SK-N-SH (cell line): ENCODE measurements at regions not wholly inside any gene's neighbourhood (a gene's known extent, or its start where the extent isn't known, plus 50 kb on each side); places are given as distances from the start of the nearest gene placed in this dataset.

Source experiments
- CTCF ChIA-PET: fragments of 300-600, 350-600 bp; formaldehyde crosslinking; extraction: SDS; loops from one replicate; lab custom pipeline; 2021; lab: Yijun Ruan, JAX
- POLR2A ChIA-PET: fragments of 350-600 bp; sonication (Branson Sonifier 250); formaldehyde crosslinking; extraction: SDS; loops from one replicate; lab custom pipeline; 2020; ENCODE audit warnings: antibody characterized with exemption, inconsistent platforms; lab: Yijun Ruan, JAX
- DNase-seq: peaks from one replicate; pipeline ENCODE4 v3.0.0; 2012
- H2AFZ ChIP-seq: fragments of 200-600 bp; sonication (generic); 2 replicates; pipeline ENCODE4 v1.8.1; 2016; ENCODE audit warnings: antibody characterized with exemption, mild to moderate bottlenecking, low read depth
- H3F3A ChIP-seq: fragments of 200-600 bp; sonication (generic); replicated peaks from 2 replicates; pipeline ENCODE3; 2016; ENCODE audit warnings: antibody characterized with exemption, mild to moderate bottlenecking; ENCODE audit not compliant: insufficient read depth
- H3K27ac ChIP-seq, 2 experiments: fragments of 200-500 bp in 1 of 2; fragments of 200-600 bp in 1 of 2; sonication (Bioruptor generic) in 1 of 2; sonication (generic), shearing (Covaris generic) in 1 of 2; 2 replicates each; pipeline versions ENCODE4 v1.5.1 to v1.6.1; 2014 to 2016; ENCODE audit warnings: low read depth in 2 of 2, inconsistent platforms in 1 of 2, low read length in 1 of 2, mild to moderate bottlenecking in 1 of 2, mixed read lengths in 1 of 2
- H3K27me3 ChIP-seq: fragments of 200-600 bp; sonication (generic), shearing (Covaris generic); 2 replicates; pipeline ENCODE4 v1.6.1; 2016; ENCODE audit warnings: mixed run types; ENCODE audit not compliant: insufficient read depth
- H3K36me3 ChIP-seq, 2 experiments: fragments of 200-500 bp in 1 of 2; fragments of 200-600 bp in 1 of 2; sonication (Bioruptor generic) in 1 of 2; sonication (generic) in 1 of 2; replicated peaks in 1 of 2; 2 replicates each; pipeline versions ENCODE3 to v1.5.1; 2014 to 2016; ENCODE audit warnings: low read length in 1 of 2, mild to moderate bottlenecking in 1 of 2; ENCODE audit not compliant: insufficient read depth in 2 of 2, control insufficient read depth in 1 of 2
- H3K4me1 ChIP-seq, 2 experiments: fragments of 200-500 bp in 1 of 2; fragments of 200-600 bp in 1 of 2; sonication (Bioruptor generic) in 1 of 2; sonication (generic), shearing (Covaris generic) in 1 of 2; 2 replicates each; pipeline versions ENCODE4 v1.5.1 to v1.6.1; 2014 to 2016; ENCODE audit warnings: low read depth in 1 of 2, low read length in 1 of 2, mixed run types in 1 of 2; ENCODE audit not compliant: insufficient read depth in 2 of 2, control insufficient read depth in 1 of 2
- H3K4me2 ChIP-seq: fragments of 200-600 bp; sonication (generic), shearing (Covaris generic); 2 replicates; pipeline ENCODE4 v1.6.1; 2017; ENCODE audit warnings: mixed run types
- H3K4me3 ChIP-seq, 2 experiments: fragments of 200-500 bp in 1 of 2; fragments of 200-600 bp in 1 of 2; sonication (Bioruptor generic) in 1 of 2; sonication (generic), shearing (Covaris generic) in 1 of 2; 2 replicates each; pipeline versions ENCODE4 v1.5.1 to v1.8.1; 2014 to 2016; ENCODE audit warnings: low read depth in 2 of 2, inconsistent platforms in 1 of 2, low read length in 1 of 2, mild to moderate bottlenecking in 1 of 2, mixed read lengths in 1 of 2, moderate library complexity in 1 of 2
- H3K79me2 ChIP-seq: fragments of 200-600 bp; sonication (generic); 2 replicates; pipeline ENCODE4 v1.8.1; 2017; ENCODE audit warnings: mild to moderate bottlenecking; ENCODE audit not compliant: insufficient read depth
- H3K9ac ChIP-seq: fragments of 200-600 bp; sonication (generic); 2 replicates; pipeline ENCODE4 v1.6.1; 2017; ENCODE audit warnings: mixed run types
- H3K9me2 ChIP-seq: fragments of 200-600 bp; sonication (generic); 2 replicates; pipeline ENCODE4 v1.6.1; 2017; ENCODE audit warnings: mixed run types
- H3K9me3 ChIP-seq: fragments of 200-600 bp; sonication (generic); 2 replicates; pipeline ENCODE4 v1.6.1; 2017; ENCODE audit warnings: mixed run types, mild to moderate bottlenecking, moderate library complexity
- H4K20me1 ChIP-seq: fragments of 200-600 bp; sonication (generic); 2 replicates; pipeline ENCODE4 v1.6.1; 2017; ENCODE audit warnings: mild to moderate bottlenecking, mixed run types; ENCODE audit not compliant: insufficient read depth
- CHD2 ChIP-seq: fragments of 150-350 bp; IDR thresholded peaks from 2 replicates; pipeline ENCODE4 v1.6.1; 2018; ENCODE audit warnings: low read length; ENCODE audit not compliant: partially characterized antibody
- ELF1 ChIP-seq: IDR thresholded peaks from 2 replicates; pipeline ENCODE4 v1.4.0; 2012
- EZH2phosphoT487 ChIP-seq: fragments of 200-600 bp; sonication (generic); IDR thresholded peaks from 2 replicates; pipeline ENCODE4 v1.6.1; 2017; ENCODE audit warnings: low read depth, mixed run types, mild to moderate bottlenecking, antibody characterized with exemption, moderate library complexity, borderline replicate concordance
- FOSL2 ChIP-seq: IDR thresholded peaks from 2 replicates; pipeline ENCODE4 v1.4.0; 2012; ENCODE audit warnings: low read depth, mild to moderate bottlenecking, moderate library complexity, borderline replicate concordance
- FOXM1 ChIP-seq: IDR thresholded peaks from 2 replicates; pipeline ENCODE4 v1.4.0; 2012; ENCODE audit warnings: low read depth, mild to moderate bottlenecking
- GABPA ChIP-seq: IDR thresholded peaks from 2 replicates; pipeline ENCODE4 v1.4.0; 2012; ENCODE audit warnings: low read depth, mild to moderate bottlenecking
- GATA2 ChIP-seq: sonication (generic); formaldehyde crosslinking; IDR thresholded peaks from 2 replicates; pipeline ENCODE4 v1.5.0; 2020; ENCODE audit warnings: mild to moderate bottlenecking, missing genetic modification reagents
- MEF2A ChIP-seq: IDR thresholded peaks from 2 replicates; pipeline ENCODE4 v1.4.0; 2012; ENCODE audit warnings: low read depth, borderline replicate concordance
- MXI1 ChIP-seq: IDR thresholded peaks from 2 replicates; pipeline ENCODE4 v1.6.1; 2012; ENCODE audit warnings: mild to moderate bottlenecking, low read depth, low read length, improper control_type of control experiment
- NFIC ChIP-seq: IDR thresholded peaks from 2 replicates; pipeline ENCODE4 v1.4.0; 2012; ENCODE audit warnings: borderline replicate concordance
- NRF1 ChIP-seq: IDR thresholded peaks from 2 replicates; pipeline ENCODE4 v1.6.1; 2012; ENCODE audit warnings: low read depth, mild to moderate bottlenecking, low read length
- POLR2AphosphoS5 ChIP-seq: IDR thresholded peaks from 2 replicates; pipeline ENCODE4 v1.6.1; 2012; ENCODE audit warnings: low read depth, low read length
- RXRA ChIP-seq: IDR thresholded peaks from 2 replicates; pipeline ENCODE4 v1.4.0; 2012; ENCODE audit warnings: low read depth, mild to moderate bottlenecking, borderline replicate concordance
- SIN3A ChIP-seq: IDR thresholded peaks from 2 replicates; pipeline ENCODE4 v1.6.1; 2012; ENCODE audit warnings: low read depth, mild to moderate bottlenecking, low read length, moderate library complexity, borderline replicate concordance
- TEAD4 ChIP-seq: IDR thresholded peaks from 2 replicates; pipeline ENCODE4 v1.4.0; 2012; ENCODE audit warnings: mild to moderate bottlenecking, borderline replicate concordance; ENCODE audit not compliant: insufficient read depth
- YY1 ChIP-seq: IDR thresholded peaks from 2 replicates; pipeline ENCODE4 v1.4.0; 2012; ENCODE audit warnings: low read depth, mild to moderate bottlenecking
- WGBS: methylation state at CpG from one replicate; pipeline ENCODE4 v1.1.6; 2017; ENCODE audit warnings: low lambda C conversion rate; 5-methylcytosine and 5-hydroxymethylcytosine counted together
- TF ChIP-seq, protein P1 (sequence below): fragments of 150-350 bp; IDR thresholded peaks from 2 replicates; pipeline ENCODE4 v1.6.1; 2017; ENCODE audit warnings: antibody characterized with exemption, low read length, low read depth, borderline replicate concordance
- TF ChIP-seq, protein P2 (sequence below): IDR thresholded peaks from 2 replicates; pipeline ENCODE4 v1.6.1; 2012; ENCODE audit warnings: mild to moderate bottlenecking, low read depth, low read length, moderate library complexity
- TF ChIP-seq, protein P3 (sequence below): IDR thresholded peaks from 2 replicates; pipeline ENCODE4 v1.4.0; 2012; ENCODE audit warnings: low read depth

DNA sequence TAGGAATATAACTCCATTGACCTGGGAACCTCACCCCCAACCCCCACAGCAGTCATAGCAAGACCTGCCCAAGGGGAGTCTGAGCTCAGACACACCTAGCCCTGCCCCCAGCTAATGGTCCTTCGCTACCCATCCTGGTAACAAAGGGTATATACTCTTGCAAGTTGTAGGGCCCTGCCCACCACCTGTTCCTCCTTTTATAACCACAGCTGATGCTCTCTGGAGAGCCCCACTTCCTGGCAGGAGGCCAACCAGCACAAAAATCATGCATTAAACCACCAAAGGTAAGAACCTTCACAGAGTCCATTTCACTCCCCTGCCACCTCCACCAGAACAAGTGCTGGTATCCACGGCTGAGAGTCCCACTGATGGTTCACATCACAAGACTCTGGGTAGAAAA lies 1195.3 kb upstream of the SEMA6A start (continued):
- TF ChIP-seq GABPA = no peak
- TF ChIP-seq, all 33 proteins: peak for 0

DNA sequence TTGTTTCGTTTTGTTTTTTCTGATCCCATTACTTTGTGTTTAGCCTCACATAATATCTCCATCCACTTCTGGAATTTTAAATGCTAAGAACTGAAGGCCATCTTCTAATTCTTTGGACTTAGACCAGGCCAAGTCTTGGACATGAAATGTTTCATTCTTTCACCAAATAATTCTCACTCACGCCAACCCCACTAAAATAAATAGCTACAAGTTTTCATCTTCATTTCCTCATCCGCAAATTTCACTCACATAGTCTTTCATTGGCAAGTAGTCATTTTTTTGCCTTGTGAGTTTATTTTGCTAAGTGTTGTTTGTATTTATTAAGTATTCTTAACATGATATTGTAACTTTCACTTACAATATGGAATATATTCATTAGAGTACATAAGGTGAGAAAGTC lies 1188.6 kb upstream of the SEMA6A start:
- ChIA-PET POLR2A (no interaction called here), CTCF (no interaction called here)
- no peak for DNase-seq
- Histone ChIP-seq H3K4me2 (no peak overlapping the region), H3K4me3 (no peak overlapping the region), H2AFZ (no peak overlapping the region), H3K9ac (no peak overlapping the region), H3K27ac (no peak overlapping the region), H3F3A (no peaks in the 10 kb centered on the region)
- 38% methylated on average over 3 of the region's 3 CpGs for WGBS
- TF ChIP-seq ELF1 (no peak), NFIC (no peak), MXI1 (no peak), YY1 (no peak), FOSL2 (no peak), RXRA (no peak), GABPA (no peak)
- TF ChIP-seq, protein P1, sequence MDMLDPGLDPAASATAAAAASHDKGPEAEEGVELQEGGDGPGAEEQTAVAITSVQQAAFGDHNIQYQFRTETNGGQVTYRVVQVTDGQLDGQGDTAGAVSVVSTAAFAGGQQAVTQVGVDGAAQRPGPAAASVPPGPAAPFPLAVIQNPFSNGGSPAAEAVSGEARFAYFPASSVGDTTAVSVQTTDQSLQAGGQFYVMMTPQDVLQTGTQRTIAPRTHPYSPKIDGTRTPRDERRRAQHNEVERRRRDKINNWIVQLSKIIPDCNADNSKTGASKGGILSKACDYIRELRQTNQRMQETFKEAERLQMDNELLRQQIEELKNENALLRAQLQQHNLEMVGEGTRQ = no peak
- TF ChIP-seq, protein P2, sequence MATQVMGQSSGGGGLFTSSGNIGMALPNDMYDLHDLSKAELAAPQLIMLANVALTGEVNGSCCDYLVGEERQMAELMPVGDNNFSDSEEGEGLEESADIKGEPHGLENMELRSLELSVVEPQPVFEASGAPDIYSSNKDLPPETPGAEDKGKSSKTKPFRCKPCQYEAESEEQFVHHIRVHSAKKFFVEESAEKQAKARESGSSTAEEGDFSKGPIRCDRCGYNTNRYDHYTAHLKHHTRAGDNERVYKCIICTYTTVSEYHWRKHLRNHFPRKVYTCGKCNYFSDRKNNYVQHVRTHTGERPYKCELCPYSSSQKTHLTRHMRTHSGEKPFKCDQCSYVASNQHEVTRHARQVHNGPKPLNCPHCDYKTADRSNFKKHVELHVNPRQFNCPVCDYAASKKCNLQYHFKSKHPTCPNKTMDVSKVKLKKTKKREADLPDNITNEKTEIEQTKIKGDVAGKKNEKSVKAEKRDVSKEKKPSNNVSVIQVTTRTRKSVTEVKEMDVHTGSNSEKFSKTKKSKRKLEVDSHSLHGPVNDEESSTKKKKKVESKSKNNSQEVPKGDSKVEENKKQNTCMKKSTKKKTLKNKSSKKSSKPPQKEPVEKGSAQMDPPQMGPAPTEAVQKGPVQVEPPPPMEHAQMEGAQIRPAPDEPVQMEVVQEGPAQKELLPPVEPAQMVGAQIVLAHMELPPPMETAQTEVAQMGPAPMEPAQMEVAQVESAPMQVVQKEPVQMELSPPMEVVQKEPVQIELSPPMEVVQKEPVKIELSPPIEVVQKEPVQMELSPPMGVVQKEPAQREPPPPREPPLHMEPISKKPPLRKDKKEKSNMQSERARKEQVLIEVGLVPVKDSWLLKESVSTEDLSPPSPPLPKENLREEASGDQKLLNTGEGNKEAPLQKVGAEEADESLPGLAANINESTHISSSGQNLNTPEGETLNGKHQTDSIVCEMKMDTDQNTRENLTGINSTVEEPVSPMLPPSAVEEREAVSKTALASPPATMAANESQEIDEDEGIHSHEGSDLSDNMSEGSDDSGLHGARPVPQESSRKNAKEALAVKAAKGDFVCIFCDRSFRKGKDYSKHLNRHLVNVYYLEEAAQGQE = no peak
- TF ChIP-seq, all 33 proteins: peak for 0
- Histone ChIP-seq H3K36me3 (no peaks in the 10 kb centered on the region), H4K20me1 (no peaks in the 10 kb centered on the region), H3K9me2 (no peaks in the 10 kb centered on the region), H3K4me1 (no peaks in the 10 kb centered on the region), H3K27me3 (no peaks in the 10 kb centered on the region), H3K79me2 (no peaks in the 10 kb centered on the region), H3K9me3 (no peaks in the 10 kb centered on the region; the same call in 1 of the 2 replicates)

DNA sequence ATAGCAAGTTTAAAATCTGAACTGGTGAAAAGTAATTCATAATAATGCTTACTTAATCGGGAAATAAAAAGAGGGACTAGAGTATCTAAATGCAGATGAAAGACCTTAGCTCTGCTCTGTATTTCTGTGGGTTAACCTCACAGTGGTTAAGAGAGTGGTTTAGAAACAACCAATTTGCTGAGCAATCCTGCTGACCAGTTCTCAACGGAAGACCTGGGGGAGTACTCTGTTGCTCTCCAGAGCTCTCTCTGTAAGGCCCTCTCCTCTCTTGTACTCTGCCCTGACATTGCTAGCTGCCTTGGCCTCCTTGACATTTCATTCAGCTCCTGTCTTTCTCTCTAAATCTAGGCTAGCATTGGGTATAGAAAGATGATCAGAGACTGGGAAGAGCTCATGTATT lies 1186.6 kb upstream of the SEMA6A start:
- no peaks in the 10 kb centered on the region for H3K4me1 ChIP-seq
- CTCF ChIA-PET = no interaction called here
- TF ChIP-seq MEF2A = no peak
- TF ChIP-seq FOXM1 = no peak
- TF ChIP-seq SIN3A = no peak
- TF ChIP-seq GATA2 (CRISPR knock-in tag) = no peak
- TF ChIP-seq, protein P2 = no peak
- TF ChIP-seq GABPA = no peak
- no peak for TF ChIP-seq CHD2
- no peak for TF ChIP-seq NRF1
- no peak for TF ChIP-seq TEAD4
- TF ChIP-seq NFIC = no peak
- no peak for TF ChIP-seq POLR2AphosphoS5
- TF ChIP-seq, protein P3, sequence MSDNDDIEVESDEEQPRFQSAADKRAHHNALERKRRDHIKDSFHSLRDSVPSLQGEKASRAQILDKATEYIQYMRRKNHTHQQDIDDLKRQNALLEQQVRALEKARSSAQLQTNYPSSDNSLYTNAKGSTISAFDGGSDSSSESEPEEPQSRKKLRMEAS = no peak
- TF ChIP-seq EZH2phosphoT487 = no peak
- TF ChIP-seq RXRA = no peak

More for the DNA sequence above, 1186.6 kb upstream of the SEMA6A start:
- no peaks in the 10 kb centered on the region for H4K20me1 ChIP-seq
- no peaks in the 10 kb centered on the region for H3K27me3 ChIP-seq
- WGBS = 46% methylated on average over 2 of the region's 2 CpGs
- no peaks in the 10 kb centered on the region for H3K9me2 ChIP-seq
- no peak overlapping the region for H3K4me2 ChIP-seq
- no peak overlapping the region for H3K27ac ChIP-seq
- H3F3A ChIP-seq = no peaks in the 10 kb centered on the region
- no peaks in the 10 kb centered on the region for H3K36me3 ChIP-seq
- no peaks in the 10 kb centered on the region for H3K9me3 ChIP-seq
- H2AFZ ChIP-seq = no peak overlapping the region
- no peaks in the 10 kb centered on the region for H3K79me2 ChIP-seq
- H3K4me3 ChIP-seq = no peak overlapping the region
- DNase-seq = no peak
- POLR2A ChIA-PET = no interaction called here
- no peak overlapping the region for H3K9ac ChIP-seq
